HG03432 (cell line): ENCODE measurements at regions not wholly inside any gene's neighbourhood (a gene's known extent, or its start where the extent isn't known, plus 50 kb on each side); places are given as distances from the start of the nearest gene placed in this dataset.

Experiments
- ATAC-seq: cut with Tn5 transposase; IDR thresholded peaks from one replicate; pipeline ENCODE4 v1.9.1; 2021; ENCODE audit warnings: mild to moderate bottlenecking, moderate library complexity; ENCODE audit not compliant: unreplicated experiment

DNA sequence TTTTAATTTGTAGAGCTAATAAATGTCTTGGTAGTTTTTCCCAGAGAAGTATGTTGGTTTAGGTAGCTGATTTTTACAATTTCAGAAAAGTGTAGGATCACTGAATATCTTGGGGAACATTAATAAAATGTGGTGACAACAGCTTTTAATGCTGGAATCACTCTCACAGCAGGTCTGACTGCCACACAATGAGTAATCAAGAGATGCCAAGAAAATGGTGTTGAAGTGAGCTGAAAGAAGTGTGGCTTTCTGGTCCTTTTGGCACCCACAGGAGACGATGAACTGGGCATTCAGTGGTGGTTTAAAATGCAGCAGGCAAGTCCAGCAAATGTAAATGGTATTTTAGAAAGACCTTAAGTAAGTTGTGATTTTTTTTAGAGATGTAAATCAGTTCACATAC is 175.8 kb downstream of the CBLN2 start:
- no peak for ATAC-seq

DNA sequence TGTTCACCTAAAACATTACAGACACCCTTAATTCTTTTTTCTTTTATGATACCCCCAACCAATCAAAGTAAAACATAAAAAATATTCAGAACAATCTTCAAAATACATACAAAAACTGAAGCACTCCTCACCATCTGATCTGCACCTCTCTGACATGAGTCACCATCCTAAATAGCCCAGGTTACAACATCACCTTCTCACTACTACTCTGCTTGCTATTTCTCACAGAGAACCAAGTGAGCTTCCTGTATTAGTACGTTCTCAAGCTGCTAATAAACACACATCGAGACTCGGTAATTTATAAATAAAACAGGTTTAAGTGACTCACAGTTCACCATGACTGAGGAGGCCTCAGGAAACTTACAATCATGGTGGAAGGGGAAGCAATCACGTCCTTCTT is 183.5 kb downstream of the CBLN2 start:
- no peak for ATAC-seq

GRCh38 chr18:72342933-72343332 is 201.2 kb downstream of the CBLN2 start:
- ATAC-seq, result no peak

- no peak for ATAC-seq
Measured at GRCh38 chr18:72339976-72340375, 204.2 kb downstream of the CBLN2 start.

- ATAC-seq, result no peak
Measured at GRCh38 chr18:72336786-72337185, 207.4 kb downstream of the CBLN2 start.

DNA sequence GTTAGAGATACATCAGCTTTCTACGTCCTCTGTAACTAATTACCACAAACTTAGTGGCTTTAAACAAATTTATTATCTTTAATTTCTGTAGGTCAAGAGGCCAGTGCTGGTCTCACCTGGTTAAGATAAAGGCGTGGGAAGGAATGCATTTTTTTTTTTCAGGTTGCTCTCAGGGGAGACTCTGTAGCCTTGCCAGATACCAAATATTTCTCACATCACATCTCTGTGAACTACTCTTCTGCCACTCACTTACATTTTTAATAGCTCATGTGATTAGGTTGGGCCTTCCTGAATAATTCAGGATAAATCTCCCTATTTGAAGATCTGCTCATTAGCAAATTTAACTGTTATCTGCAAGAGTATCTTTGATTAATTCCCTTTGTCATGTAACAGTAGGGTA is 214.6 kb downstream of the CBLN2 start:
- no peak for ATAC-seq

- ATAC-seq, result peak; percentile 80
Measured at GRCh38 chr18:72325307-72325706, 218.8 kb downstream of the CBLN2 start.

GRCh38 chr18:72324677-72325076 is 219.5 kb downstream of the CBLN2 start:
- ATAC-seq, result no peak

- no peak for ATAC-seq
Measured at GRCh38 chr18:72316497-72316896, 227.6 kb downstream of the CBLN2 start.

- no peak for ATAC-seq
Measured at GRCh38 chr18:72283148-72283925, 260.8 kb downstream of the CBLN2 start.

- no peak for ATAC-seq
Measured at GRCh38 chr18:72273025-72273424, 271.1 kb downstream of the CBLN2 start.

DNA sequence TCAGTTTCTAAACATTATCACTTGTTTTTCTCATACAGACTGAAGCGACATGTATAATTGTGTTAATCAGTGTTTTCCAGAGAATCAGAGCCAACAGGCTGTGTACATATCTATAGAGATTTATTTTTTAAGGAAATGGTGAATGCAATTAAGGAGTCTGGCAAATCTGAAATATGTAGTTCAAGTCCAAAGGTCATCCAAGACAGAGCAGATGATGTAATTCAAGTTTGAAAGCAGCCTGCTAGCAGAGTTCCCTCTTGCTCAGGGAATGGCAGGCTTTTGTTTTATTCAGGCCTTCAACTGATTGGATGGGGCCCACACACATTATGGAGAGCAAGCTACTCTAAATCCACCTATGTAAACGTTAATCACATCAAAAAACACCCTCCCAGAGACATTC is 282.6 kb downstream of the CBLN2 start:
- ATAC-seq, result no peak

DNA sequence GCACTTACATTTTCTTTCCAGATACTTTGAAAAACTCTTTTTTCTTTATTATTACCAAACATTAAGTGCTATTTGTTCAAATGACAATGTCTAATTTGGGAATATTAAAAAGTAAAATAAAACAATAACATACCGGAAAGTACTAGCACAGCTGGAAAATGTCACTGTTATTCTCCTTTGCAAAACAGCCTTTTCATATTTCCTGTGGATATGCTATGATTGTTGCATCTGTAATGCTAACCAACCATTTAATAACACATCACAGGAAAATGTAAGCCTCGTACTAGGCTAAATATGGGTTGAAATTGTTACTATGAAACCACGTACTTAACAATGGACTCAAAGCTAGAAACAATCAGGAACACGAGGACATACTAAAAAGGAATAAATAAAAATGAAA is 298.1 kb downstream of the CBLN2 start:
- ATAC-seq, result no peak

DNA sequence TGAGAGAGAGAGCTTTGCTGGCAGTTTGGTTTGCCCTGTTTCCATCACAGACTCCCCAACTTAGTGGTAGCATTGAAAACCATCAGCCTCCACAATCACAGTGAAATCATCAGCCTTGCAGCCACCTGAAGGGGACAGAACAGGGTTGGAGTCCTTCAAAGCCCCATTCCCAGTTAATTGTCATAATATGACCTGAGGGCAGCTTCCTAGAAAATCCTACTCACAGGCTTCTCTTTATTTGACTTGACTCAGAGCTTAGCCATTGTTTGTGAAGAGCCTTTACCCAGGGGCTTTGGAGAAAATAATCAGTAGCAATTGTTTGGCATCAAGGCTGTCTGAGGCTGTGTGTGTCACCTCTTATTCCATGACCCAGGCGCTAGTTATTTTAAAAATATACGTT is 308.7 kb downstream of the CBLN2 start:
- ATAC-seq, result no peak

DNA sequence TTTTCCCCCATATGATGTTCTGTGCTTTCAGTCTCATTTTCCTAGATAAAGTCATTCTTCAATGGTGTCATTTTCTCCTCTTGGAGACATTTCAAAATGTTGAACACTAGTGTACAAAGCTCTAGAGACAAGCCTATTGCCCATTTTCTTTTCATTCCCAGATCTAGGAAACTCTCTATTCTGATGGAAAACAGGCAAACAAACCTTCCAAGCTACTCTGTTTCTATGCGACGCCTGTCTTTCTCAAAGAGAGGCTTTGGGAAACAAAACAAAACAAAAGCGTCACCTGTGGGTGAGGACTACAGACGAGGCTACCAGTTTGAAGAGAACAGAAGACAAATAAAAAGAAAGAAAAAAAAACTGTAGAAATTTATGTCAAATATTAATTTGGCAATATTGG is 311.0 kb downstream of the CBLN2 start:
- no peak for ATAC-seq

- ATAC-seq, result no peak
Measured at GRCh38 chr18:72232644-72233043, 311.5 kb downstream of the CBLN2 start.

DNA sequence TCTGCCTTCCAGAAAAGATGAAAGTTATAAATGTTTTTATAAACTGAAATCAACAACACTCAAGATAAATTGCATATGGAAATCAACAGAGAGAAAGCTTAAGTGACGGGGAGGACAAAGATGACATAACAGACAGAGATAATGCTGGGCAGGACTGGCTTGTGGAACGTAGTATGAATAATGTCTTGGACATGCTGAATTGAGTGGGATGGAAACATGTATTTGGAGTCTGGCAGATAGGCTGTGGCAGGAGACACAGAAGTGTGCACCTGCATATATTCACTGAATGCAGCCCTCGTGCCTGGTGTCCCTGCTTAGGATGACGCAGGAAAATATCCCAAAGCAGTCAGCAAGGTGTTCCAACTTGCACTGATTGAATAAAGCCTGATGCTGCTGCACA is 318.2 kb downstream of the CBLN2 start:
- no peak for ATAC-seq

- ATAC-seq, result no peak
Measured at GRCh38 chr18:72223733-72224132, 320.4 kb downstream of the CBLN2 start.

DNA sequence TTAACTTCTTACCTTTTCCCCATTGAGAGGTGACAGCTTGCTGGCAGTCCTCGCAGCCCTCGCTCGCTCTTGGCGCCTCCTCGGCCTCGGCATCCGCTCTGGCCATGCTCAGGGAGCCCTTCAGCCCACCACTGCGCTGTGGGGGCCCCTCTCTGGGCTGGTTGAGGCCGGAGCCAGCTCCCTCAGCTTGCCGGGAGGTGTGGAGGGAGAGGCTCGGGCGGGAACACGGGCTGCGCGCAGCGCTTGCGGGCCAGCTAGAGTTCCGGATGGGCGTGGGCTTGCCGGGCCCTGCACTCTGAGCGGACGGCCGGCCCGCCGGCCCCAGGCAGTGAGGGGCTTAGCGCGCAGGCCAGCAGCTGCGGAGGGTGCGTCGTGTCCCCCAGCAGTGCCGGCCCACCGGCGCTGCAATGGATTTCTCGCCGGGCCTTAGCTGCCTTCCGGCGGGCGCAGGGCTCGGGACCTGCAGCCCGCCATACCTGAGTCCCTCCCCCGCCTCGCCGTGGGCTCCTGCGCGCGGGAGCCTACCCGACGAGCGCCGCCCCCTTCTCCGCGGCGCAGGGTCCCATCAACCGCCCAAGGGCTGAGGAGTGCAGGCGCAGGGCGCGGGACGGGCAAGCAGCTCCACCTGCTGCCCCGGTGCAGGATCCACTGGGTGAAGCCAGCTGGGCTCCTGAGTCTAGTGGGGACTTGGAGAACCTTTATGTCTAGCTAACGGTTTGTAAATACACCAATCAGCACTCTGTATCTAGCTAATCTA is 335.0 kb downstream of the CBLN2 start:
- ATAC-seq, result no peak

GRCh38 chr18:72207280-72207679 is 336.9 kb downstream of the CBLN2 start:
- ATAC-seq, result no peak

GRCh38 chr18:72206814-72207213 is 337.3 kb downstream of the CBLN2 start:
- ATAC-seq, result no peak

- ATAC-seq, result peak; percentile 75
Measured at GRCh38 chr18:72201032-72201431, 343.1 kb downstream of the CBLN2 start.
